ENCODE measurements at regions not wholly inside any gene's neighbourhood (a gene's known extent, or its start where the extent isn't known, plus 50 kb on each side); places are given as distances from the start of the nearest gene placed in this dataset.
A peak's percentile ranks its signal among the peaks of the same experiment; 100 is the strongest.

DNA sequence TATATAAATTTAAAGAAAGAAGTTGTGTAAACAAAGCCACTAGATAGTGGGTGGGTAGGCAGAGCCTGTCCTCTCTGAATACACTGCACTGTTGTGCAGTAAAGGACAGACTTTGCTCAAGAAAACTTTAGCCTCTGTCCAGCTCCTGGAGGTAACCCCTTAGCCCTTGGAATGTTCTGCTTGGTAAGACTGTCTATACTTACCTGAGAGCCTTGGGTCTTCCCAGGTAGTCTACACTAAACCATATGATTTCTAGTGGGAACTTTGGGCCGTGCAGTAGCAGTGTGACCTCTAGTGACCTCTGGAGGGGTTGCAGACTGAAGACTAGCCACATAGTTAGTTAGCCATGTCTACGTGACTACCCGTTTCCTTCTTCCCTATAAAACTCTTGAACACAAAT is 678.3 kb upstream of the NRXN1 start:
- Histone ChIP-seq H3K36me3 (ENCODE audit: insufficient read depth) (no peaks in the 10 kb centered on the region), H3K4me1 (ENCODE audit: insufficient read depth) (no peaks in the 10 kb centered on the region), H3K27ac (ENCODE audit: low read depth) (no peak overlapping the region), H4K20me1 (replicated peaks; ENCODE audit: insufficient read depth) (no peaks in the 10 kb centered on the region), H3K4me3 (no peak overlapping the region), H3K27me3 (ENCODE audit: insufficient read depth) (no peaks in the 10 kb centered on the region), H3K4me2 (no peak overlapping the region), H3F3A (replicated peaks; ENCODE audit: low read depth) (no peaks in the 10 kb centered on the region), H2AFZ (0 out of 2 replicates have a peak overlapping the region, but pooled peaks have one; percentile 48), H3K9me2 (ENCODE audit: insufficient read depth) (no peaks in the 10 kb centered on the region), H3K79me2 (replicated peaks; ENCODE audit: insufficient read depth) (no peaks in the 10 kb centered on the region)
- Mint-ChIP-seq H3K27me3 (ENCODE audit: insufficient read depth, low read depth, poor library complexity) (no peaks in the 10 kb centered on the region), H3K4me1 (peaks cover 3% of the 10 kb centered on the region), H3K36me3 (ENCODE audit: low read depth) (peaks cover 12% of the 10 kb centered on the region; the same call in 2 of the 3 replicates), H3K9me3 (peaks cover 21% of the 10 kb centered on the region), H3K4me3 (no peak overlapping the region), H3K27ac (no peak overlapping the region)
- DNase-seq (ENCODE audit: low spot score) (peak; percentile 76), ATAC-seq (peak; percentile 100)
- TF ChIP-seq CREB1 (CRISPR knock-in tag; IDR thresholded peaks at IDR 0.05; ENCODE audit: low read depth) = no peak
- TF ChIP-seq, protein P1, sequence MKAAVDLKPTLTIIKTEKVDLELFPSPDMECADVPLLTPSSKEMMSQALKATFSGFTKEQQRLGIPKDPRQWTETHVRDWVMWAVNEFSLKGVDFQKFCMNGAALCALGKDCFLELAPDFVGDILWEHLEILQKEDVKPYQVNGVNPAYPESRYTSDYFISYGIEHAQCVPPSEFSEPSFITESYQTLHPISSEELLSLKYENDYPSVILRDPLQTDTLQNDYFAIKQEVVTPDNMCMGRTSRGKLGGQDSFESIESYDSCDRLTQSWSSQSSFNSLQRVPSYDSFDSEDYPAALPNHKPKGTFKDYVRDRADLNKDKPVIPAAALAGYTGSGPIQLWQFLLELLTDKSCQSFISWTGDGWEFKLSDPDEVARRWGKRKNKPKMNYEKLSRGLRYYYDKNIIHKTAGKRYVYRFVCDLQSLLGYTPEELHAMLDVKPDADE (IDR thresholded peaks at IDR 0.05) = no peak
- no peak for TF ChIP-seq ZNF114 (CRISPR knock-in tag; IDR thresholded peaks at IDR 0.05)
- TF ChIP-seq, protein P2, sequence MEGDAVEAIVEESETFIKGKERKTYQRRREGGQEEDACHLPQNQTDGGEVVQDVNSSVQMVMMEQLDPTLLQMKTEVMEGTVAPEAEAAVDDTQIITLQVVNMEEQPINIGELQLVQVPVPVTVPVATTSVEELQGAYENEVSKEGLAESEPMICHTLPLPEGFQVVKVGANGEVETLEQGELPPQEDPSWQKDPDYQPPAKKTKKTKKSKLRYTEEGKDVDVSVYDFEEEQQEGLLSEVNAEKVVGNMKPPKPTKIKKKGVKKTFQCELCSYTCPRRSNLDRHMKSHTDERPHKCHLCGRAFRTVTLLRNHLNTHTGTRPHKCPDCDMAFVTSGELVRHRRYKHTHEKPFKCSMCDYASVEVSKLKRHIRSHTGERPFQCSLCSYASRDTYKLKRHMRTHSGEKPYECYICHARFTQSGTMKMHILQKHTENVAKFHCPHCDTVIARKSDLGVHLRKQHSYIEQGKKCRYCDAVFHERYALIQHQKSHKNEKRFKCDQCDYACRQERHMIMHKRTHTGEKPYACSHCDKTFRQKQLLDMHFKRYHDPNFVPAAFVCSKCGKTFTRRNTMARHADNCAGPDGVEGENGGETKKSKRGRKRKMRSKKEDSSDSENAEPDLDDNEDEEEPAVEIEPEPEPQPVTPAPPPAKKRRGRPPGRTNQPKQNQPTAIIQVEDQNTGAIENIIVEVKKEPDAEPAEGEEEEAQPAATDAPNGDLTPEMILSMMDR (conservative IDR thresholded peaks at IDR 0.05; ENCODE audit: low read depth in 2 of 2) = peak; percentile 72 to 91
- 0 out of 2 replicates have a peak, but pooled peaks have one; percentile 12 for TF ChIP-seq ZNF462 (CRISPR knock-in tag; IDR thresholded peaks at IDR 0.05)

Measured in GM23338 (cell line).